OCI-LY1 (cell line): ENCODE measurements at regions not wholly inside any gene's neighbourhood (a gene's known extent, or its start where the extent isn't known, plus 50 kb on each side); places are given as distances from the start of the nearest gene placed in this dataset.

ENCODE experiments used
- CTCF ChIP-seq: fragments of 200-600 bp; sonication (generic), shearing (Covaris generic); IDR thresholded peaks from 2 replicates; pipeline ENCODE4 v1.5.1; 2017; ENCODE audit warnings: mild to moderate bottlenecking, antibody characterized with exemption, low read length, moderate library complexity, mixed read lengths
- EZH2 ChIP-seq: fragments of 200-600 bp; sonication (generic), shearing (Covaris generic); IDR thresholded peaks from 2 replicates; pipeline ENCODE4 v1.8.0; 2017; ENCODE audit warnings: borderline replicate concordance, mixed run types, mild to moderate bottlenecking, antibody characterized with exemption, low read length, moderate library complexity, mixed read lengths

DNA sequence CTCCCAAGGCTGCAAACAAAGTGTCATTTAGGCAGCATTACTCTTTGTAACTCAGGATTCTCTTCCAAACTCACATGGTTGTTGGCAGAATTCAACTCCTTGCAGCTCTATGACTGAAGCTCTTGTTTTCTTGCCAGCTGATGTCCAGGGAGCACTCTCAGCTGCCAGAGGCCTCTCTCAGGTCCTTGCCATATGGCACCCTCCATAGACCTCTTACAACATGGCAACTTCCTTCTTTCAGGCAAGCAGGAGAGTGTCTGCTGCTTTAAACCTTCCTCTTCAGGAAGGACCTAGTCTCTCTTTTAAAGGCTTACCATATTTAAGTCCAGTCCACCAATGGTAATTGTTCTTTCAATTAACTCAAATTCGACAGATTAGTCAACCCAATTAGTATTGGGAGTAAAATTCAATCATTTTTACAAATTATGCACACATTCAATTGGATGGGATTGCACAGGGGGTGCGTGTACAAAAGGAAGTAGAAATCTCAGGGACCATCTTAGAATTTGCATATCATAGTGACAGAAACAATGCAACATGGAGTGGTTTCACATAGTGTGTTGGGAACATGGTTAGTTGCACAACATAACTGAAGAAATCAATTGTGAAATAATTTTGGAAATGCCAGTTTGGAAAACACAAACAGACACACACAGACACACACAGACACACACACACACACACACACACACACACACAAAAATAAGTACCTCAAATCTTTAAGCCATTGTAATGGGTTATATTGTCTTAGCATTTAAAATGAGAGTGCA is 893.5 kb upstream of the ZEB2 start:
- TF ChIP-seq CTCF: no peak
- no peak for TF ChIP-seq EZH2
